ENCODE measurements at regions not wholly inside any gene's neighbourhood (a gene's known extent, or its start where the extent isn't known, plus 50 kb on each side); places are given as distances from the start of the nearest gene placed in this dataset.

DNA sequence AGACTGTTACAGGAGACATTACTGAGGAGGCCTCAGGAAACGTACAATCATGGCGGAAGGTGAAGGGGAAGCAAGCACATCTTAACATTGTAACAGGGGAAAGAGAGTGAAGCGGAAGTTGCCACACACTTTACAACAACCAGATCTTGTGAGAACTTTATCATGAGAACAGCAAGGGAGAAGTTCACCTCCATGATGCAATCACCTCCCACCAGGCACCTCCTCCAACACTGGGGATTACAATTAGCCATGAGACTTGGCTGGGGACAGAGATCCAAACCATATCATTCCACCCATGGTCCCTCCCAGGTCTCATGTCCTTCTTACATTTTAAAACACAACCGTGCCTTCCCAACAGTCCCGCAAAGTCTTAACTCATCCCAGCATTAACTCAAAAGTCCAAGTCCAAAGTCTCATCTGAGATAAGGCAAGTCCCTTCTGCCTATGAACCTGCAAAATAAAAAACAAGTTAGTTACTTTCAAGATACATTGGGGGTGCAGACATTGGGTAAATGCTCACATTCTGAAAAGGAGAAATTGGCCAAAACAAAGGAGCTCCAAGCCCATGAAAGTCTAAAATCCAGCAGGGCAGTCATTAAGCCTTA is 138.3 kb downstream of the TMEM161B start:
- Histone ChIP-seq H3K36me3 (ENCODE audit: control insufficient read depth, insufficient read depth, low read length) (no peaks in the 10 kb centered on the region), H3K27me3 (ENCODE audit: control insufficient read depth, insufficient read depth, low read length) (peaks cover 4% of the 10 kb centered on the region; the same call in 1 of the 2 replicates), H3K4me3 (ENCODE audit: low read depth in 2 of 2, low read length in 2 of 2) (no peak overlapping the region), H3K27ac (ENCODE audit: low read length) (no peak overlapping the region), H3K4me1 (ENCODE audit: control insufficient read depth, insufficient read depth, low read length) (no peaks in the 10 kb centered on the region), H3K9me3 (ENCODE audit: control insufficient read depth, insufficient read depth, low read depth, low read length) (no peaks in the 10 kb centered on the region)
- in situ Hi-C loops (cut with HindIII; ENCODE audit: low pct_unique_long_range_greater_than_20kb, low sequenced_read_pairs) (no loop called here), intact Hi-C loops (cut with micrococcal nuclease; ENCODE audit: unreplicated experiment) (no loop called here)
- DNase-seq (ENCODE audit: low read depth, low spot score) (no peak), ATAC-seq (no peak)
- CTCF ChIA-PET, result no interaction called here
- POLR2A ChIA-PET, result no interaction called here
- TF ChIP-seq TCF7L2 (IDR thresholded peaks at IDR 0.05; ENCODE audit: low read depth, low read length) (no peak), SIN3A (IDR thresholded peaks at IDR 0.05; ENCODE audit: borderline replicate concordance, insufficient read depth, low read depth, low read length) (no peak), POLR2AphosphoS5 (IDR thresholded peaks at IDR 0.05; ENCODE audit: low read depth, low read length) (no peak)
- TF ChIP-seq, protein P1, sequence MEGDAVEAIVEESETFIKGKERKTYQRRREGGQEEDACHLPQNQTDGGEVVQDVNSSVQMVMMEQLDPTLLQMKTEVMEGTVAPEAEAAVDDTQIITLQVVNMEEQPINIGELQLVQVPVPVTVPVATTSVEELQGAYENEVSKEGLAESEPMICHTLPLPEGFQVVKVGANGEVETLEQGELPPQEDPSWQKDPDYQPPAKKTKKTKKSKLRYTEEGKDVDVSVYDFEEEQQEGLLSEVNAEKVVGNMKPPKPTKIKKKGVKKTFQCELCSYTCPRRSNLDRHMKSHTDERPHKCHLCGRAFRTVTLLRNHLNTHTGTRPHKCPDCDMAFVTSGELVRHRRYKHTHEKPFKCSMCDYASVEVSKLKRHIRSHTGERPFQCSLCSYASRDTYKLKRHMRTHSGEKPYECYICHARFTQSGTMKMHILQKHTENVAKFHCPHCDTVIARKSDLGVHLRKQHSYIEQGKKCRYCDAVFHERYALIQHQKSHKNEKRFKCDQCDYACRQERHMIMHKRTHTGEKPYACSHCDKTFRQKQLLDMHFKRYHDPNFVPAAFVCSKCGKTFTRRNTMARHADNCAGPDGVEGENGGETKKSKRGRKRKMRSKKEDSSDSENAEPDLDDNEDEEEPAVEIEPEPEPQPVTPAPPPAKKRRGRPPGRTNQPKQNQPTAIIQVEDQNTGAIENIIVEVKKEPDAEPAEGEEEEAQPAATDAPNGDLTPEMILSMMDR (IDR thresholded peaks at IDR 0.05), result no peak
- TF ChIP-seq, protein P2, sequence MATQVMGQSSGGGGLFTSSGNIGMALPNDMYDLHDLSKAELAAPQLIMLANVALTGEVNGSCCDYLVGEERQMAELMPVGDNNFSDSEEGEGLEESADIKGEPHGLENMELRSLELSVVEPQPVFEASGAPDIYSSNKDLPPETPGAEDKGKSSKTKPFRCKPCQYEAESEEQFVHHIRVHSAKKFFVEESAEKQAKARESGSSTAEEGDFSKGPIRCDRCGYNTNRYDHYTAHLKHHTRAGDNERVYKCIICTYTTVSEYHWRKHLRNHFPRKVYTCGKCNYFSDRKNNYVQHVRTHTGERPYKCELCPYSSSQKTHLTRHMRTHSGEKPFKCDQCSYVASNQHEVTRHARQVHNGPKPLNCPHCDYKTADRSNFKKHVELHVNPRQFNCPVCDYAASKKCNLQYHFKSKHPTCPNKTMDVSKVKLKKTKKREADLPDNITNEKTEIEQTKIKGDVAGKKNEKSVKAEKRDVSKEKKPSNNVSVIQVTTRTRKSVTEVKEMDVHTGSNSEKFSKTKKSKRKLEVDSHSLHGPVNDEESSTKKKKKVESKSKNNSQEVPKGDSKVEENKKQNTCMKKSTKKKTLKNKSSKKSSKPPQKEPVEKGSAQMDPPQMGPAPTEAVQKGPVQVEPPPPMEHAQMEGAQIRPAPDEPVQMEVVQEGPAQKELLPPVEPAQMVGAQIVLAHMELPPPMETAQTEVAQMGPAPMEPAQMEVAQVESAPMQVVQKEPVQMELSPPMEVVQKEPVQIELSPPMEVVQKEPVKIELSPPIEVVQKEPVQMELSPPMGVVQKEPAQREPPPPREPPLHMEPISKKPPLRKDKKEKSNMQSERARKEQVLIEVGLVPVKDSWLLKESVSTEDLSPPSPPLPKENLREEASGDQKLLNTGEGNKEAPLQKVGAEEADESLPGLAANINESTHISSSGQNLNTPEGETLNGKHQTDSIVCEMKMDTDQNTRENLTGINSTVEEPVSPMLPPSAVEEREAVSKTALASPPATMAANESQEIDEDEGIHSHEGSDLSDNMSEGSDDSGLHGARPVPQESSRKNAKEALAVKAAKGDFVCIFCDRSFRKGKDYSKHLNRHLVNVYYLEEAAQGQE (IDR thresholded peaks at IDR 0.05; ENCODE audit: insufficient read depth in 1 of 2, low read depth in 2 of 2, low read length in 1 of 2), result no peak
- no TSS peak for BruUV-seq (replicated peaks)

DNA sequence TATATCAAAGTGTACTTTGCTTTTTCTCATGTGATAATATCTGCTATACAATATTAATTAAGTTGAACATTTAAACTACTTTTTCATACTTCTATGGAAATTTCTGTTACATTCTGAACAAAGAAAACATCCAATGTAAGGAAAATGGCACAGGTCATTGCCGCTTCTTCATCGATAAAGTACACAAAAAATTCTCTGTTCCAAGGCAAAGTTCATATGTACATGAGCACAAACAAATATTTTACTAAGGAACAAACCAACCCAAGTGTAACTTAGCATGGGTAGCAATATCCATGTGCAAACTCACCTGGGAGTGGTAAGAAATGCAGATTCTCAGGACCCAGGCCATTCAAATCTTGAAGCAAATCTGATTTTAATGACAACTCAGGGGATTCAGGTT is 139.8 kb downstream of the TMEM161B start:
- H3K27ac ChIP-seq (ENCODE audit: low read length), result no peak overlapping the region
- no peaks in the 10 kb centered on the region for H3K9me3 ChIP-seq (ENCODE audit: control insufficient read depth, insufficient read depth, low read depth, low read length)
- H3K4me1 ChIP-seq (ENCODE audit: control insufficient read depth, insufficient read depth, low read length), result no peaks in the 10 kb centered on the region
- ChIA-PET POLR2A (no interaction called here), CTCF (no interaction called here)
- no peak for DNase-seq (ENCODE audit: low read depth, low spot score)
- ATAC-seq, result no peak
- H3K4me3 ChIP-seq (ENCODE audit: low read depth in 2 of 2, low read length in 2 of 2), result no peak overlapping the region
- no TSS peak for BruUV-seq (replicated peaks)
- H3K27me3 ChIP-seq (ENCODE audit: control insufficient read depth, insufficient read depth, low read length), result no peaks in the 10 kb centered on the region
- H3K36me3 ChIP-seq (ENCODE audit: control insufficient read depth, insufficient read depth, low read length), result no peaks in the 10 kb centered on the region
- intact Hi-C loops (cut with micrococcal nuclease; ENCODE audit: unreplicated experiment), result no loop called here
- TF ChIP-seq SIN3A (IDR thresholded peaks at IDR 0.05; ENCODE audit: borderline replicate concordance, insufficient read depth, low read depth, low read length) (no peak), POLR2AphosphoS5 (IDR thresholded peaks at IDR 0.05; ENCODE audit: low read depth, low read length) (no peak), TCF7L2 (IDR thresholded peaks at IDR 0.05; ENCODE audit: low read depth, low read length) (no peak)
- TF ChIP-seq, protein P1 (IDR thresholded peaks at IDR 0.05), result no peak
- TF ChIP-seq, protein P2 (IDR thresholded peaks at IDR 0.05; ENCODE audit: insufficient read depth in 1 of 2, low read depth in 2 of 2, low read length in 1 of 2), result no peak
- in situ Hi-C loops (cut with HindIII; ENCODE audit: low pct_unique_long_range_greater_than_20kb, low sequenced_read_pairs), result no loop called here

All from Panc1 (cell line).